ENCODE measurements at regions not wholly inside any gene's neighbourhood (a gene's known extent, or its start where the extent isn't known, plus 50 kb on each side); places are given as distances from the start of the nearest gene placed in this dataset.
"Not testable (repeated sequence)": the region's sequence is repeated elsewhere in the genome, so short reads cannot be mapped to it uniquely, and the experiment has no call there.

- no peak for DNase-seq (ENCODE audit: low read depth)
- no peak for TF ChIP-seq CTCF (IDR thresholded peaks at IDR 0.05; ENCODE audit: low read length, missing control alignments)
- no peak overlapping the region for H3K4me3 ChIP-seq (replicated peaks; ENCODE audit: low read depth, low read length)
Measured at GRCh38 chr15:60165111-60165510, 161.0 kb downstream of the FOXB1 start.

- TF ChIP-seq CTCF (IDR thresholded peaks at IDR 0.05; ENCODE audit: low read length, missing control alignments), result no peak
- no peak for DNase-seq (ENCODE audit: low read depth)
- H3K4me3 ChIP-seq (replicated peaks; ENCODE audit: low read depth, low read length), result no peak overlapping the region
Measured at GRCh38 chr15:60172143-60172542, 168.0 kb downstream of the FOXB1 start.

GRCh38 chr15:60179786-60180391 lies 175.8 kb downstream of the FOXB1 start:
- peak; percentile 96 for TF ChIP-seq CTCF (IDR thresholded peaks at IDR 0.05; ENCODE audit: low read length, missing control alignments)
- DNase-seq (ENCODE audit: low read depth), result peak; percentile 76
- H3K4me3 ChIP-seq (replicated peaks; ENCODE audit: low read depth, low read length), result no peak overlapping the region

GRCh38 chr15:60181957-60182356 lies 177.8 kb downstream of the FOXB1 start:
- H3K4me3 ChIP-seq (replicated peaks; ENCODE audit: low read depth, low read length); DNase-seq (ENCODE audit: low read depth): not testable (repeated sequence)

GRCh38 chr15:60183366-60183765 lies 179.3 kb downstream of the FOXB1 start:
- DNase-seq (ENCODE audit: low read depth), result no peak
- no peak overlapping the region for H3K4me3 ChIP-seq (replicated peaks; ENCODE audit: low read depth, low read length)
- TF ChIP-seq CTCF (IDR thresholded peaks at IDR 0.05; ENCODE audit: low read length, missing control alignments), result no peak

GRCh38 chr15:60184579-60184978 lies 180.5 kb downstream of the FOXB1 start:
- DNase-seq (ENCODE audit: low read depth), result peak; percentile 3
- no peak overlapping the region for H3K4me3 ChIP-seq (replicated peaks; ENCODE audit: low read depth, low read length)
- no peak for TF ChIP-seq CTCF (IDR thresholded peaks at IDR 0.05; ENCODE audit: low read length, missing control alignments)

GRCh38 chr15:60191016-60191415 lies 186.9 kb downstream of the FOXB1 start:
- DNase-seq (ENCODE audit: low read depth), result no peak
- no peak overlapping the region for H3K4me3 ChIP-seq (replicated peaks; ENCODE audit: low read depth, low read length)
- TF ChIP-seq CTCF (IDR thresholded peaks at IDR 0.05; ENCODE audit: low read length, missing control alignments), result no peak

All from fibroblast of pulmonary artery (primary cell).